ENCODE measurements at regions not wholly inside any gene's neighbourhood (a gene's known extent, or its start where the extent isn't known, plus 50 kb on each side); places are given as distances from the start of the nearest gene placed in this dataset.

DNA sequence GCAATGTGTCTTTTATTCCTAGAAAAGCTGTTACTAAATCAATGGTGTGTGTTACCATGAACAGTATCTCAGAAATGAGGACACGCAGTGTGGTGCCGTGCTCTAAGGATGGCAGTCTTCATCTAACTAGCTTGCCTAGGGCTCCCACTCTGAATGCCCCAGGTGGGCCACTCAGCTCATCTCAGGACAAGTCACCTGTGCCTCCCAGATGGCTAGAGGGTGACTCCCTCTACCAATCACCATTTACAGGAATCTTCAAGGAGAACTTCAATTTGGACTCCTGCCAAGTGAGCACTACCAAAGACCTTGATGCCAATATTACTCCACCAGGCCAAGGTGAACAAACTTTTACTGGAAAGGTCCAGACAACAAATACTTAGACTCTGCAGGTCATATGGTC is 202.8 kb upstream of the FOXQ1 start:
- TF ChIP-seq, protein P1, sequence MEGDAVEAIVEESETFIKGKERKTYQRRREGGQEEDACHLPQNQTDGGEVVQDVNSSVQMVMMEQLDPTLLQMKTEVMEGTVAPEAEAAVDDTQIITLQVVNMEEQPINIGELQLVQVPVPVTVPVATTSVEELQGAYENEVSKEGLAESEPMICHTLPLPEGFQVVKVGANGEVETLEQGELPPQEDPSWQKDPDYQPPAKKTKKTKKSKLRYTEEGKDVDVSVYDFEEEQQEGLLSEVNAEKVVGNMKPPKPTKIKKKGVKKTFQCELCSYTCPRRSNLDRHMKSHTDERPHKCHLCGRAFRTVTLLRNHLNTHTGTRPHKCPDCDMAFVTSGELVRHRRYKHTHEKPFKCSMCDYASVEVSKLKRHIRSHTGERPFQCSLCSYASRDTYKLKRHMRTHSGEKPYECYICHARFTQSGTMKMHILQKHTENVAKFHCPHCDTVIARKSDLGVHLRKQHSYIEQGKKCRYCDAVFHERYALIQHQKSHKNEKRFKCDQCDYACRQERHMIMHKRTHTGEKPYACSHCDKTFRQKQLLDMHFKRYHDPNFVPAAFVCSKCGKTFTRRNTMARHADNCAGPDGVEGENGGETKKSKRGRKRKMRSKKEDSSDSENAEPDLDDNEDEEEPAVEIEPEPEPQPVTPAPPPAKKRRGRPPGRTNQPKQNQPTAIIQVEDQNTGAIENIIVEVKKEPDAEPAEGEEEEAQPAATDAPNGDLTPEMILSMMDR (IDR thresholded peaks at IDR 0.05; ENCODE audit: low read depth, low read length): no peak
- no peak for TF ChIP-seq EZH2phosphoT487 (IDR thresholded peaks at IDR 0.05; ENCODE audit: low read depth)
